ENCODE measurements at regions not wholly inside any gene's neighbourhood (a gene's known extent, or its start where the extent isn't known, plus 50 kb on each side); places are given as distances from the start of the nearest gene placed in this dataset.

DNA sequence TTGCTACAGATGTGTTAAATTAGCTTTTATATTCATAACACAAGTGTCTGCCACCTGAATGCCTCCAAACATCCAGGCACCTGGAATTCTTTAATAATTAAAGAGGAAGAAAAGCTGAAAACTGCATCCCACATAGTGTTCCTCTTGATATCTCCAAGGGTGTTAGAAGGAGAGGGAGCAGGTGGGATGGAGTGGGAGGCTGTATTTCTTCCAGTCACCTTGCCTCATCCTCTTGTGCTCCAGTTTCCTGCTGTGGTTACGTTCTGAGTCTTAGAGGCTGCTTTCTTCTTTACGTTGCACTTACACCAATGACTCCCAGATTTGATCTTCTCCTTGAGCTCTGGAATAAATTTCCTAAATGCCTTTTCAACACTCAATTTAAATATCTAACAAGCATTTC lies 230.3 kb upstream of the LYPLAL1 start:
- TF ChIP-seq, protein P1, sequence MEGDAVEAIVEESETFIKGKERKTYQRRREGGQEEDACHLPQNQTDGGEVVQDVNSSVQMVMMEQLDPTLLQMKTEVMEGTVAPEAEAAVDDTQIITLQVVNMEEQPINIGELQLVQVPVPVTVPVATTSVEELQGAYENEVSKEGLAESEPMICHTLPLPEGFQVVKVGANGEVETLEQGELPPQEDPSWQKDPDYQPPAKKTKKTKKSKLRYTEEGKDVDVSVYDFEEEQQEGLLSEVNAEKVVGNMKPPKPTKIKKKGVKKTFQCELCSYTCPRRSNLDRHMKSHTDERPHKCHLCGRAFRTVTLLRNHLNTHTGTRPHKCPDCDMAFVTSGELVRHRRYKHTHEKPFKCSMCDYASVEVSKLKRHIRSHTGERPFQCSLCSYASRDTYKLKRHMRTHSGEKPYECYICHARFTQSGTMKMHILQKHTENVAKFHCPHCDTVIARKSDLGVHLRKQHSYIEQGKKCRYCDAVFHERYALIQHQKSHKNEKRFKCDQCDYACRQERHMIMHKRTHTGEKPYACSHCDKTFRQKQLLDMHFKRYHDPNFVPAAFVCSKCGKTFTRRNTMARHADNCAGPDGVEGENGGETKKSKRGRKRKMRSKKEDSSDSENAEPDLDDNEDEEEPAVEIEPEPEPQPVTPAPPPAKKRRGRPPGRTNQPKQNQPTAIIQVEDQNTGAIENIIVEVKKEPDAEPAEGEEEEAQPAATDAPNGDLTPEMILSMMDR (IDR thresholded peaks at IDR 0.05 in 2 of 3, conservative IDR thresholded peaks at IDR 0.05 in 1 of 3; ENCODE audit: insufficient read depth in 2 of 3, low read depth in 1 of 3, low read length in 3 of 3) = no peak
- TF ChIP-seq ADNP (tag; IDR thresholded peaks at IDR 0.05) = no peak
